SH-SY5Y (cell line): ENCODE measurements at regions not wholly inside any gene's neighbourhood (a gene's known extent, or its start where the extent isn't known, plus 50 kb on each side); places are given as distances from the start of the nearest gene placed in this dataset.

ENCODE experiments used
- GATA2 ChIP-seq: IDR thresholded peaks from 2 replicates; pipeline ENCODE4 v1.6.1; 2011; ENCODE audit warnings: mild to moderate bottlenecking, low read depth, low read length
- GATA3 ChIP-seq: IDR thresholded peaks from 2 replicates; pipeline ENCODE4 v1.6.1; 2011; ENCODE audit warnings: low read depth, mild to moderate bottlenecking, low read length, moderate library complexity

DNA sequence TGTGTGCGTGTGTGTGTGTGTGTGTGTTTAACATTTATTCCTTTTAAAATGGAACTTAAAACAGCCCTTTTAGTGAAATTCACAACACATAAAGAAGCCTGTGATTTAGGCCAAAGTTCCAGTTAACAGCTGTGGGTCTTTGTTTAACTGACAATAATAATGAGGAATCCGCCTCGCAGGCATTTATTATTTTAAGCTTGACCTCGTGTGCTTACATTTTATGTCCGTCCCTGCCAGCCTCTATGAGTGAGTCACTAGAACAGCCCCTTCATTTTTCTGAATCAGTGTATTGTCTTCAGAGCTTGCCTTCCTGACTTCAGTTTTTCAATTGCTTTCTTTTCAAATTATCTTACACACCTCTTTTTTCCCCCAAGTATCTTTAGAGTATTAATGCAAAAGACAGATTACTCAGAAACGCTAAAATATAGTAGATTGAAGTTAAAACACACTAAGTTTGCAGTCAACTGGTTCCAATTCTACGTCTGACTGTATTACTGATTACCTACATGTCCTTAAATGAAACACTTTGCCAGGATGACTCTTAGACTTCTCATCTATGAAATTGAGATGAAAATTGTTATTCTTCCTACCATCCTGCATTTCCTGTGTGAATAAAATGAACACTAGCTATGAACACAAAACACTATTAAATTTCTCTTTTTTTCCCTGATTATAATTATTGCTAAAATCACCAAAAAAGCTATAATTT lies 319.6 kb upstream of the HS3ST1 start:
- TF ChIP-seq GATA3 (no peak), GATA2 (no peak)
